Stimulated activated CD4-positive, alpha-beta T cell treated with anti-CD3 and anti-CD28 coated beads, Interleukin-15, amount 100 ng/mL, for 48 hours (primary cell): ENCODE measurements at regions not wholly inside any gene's neighbourhood (a gene's known extent, or its start where the extent isn't known, plus 50 kb on each side); places are given as distances from the start of the nearest gene placed in this dataset.
A peak's percentile ranks its signal among the peaks of the same experiment; 100 is the strongest.
"Not testable (repeated sequence)": the region's sequence is repeated elsewhere in the genome, so short reads cannot be mapped to it uniquely, and the experiment has no call there.

Experiments used
- DNase-seq, 2 donors: peaks; one replicate each; pipeline ENCODE4 v3.0.0-alpha.2; 2020; ENCODE audit warnings: low read depth in 2 of 2

- no peak for DNase-seq
These were observed 115.8 kb upstream of the SLC35F3 start for GRCh38 chr1:233788687-233789086.

GRCh38 chr1:233790121-233790520 is 114.4 kb upstream of the SLC35F3 start:
- no peak for DNase-seq

DNA sequence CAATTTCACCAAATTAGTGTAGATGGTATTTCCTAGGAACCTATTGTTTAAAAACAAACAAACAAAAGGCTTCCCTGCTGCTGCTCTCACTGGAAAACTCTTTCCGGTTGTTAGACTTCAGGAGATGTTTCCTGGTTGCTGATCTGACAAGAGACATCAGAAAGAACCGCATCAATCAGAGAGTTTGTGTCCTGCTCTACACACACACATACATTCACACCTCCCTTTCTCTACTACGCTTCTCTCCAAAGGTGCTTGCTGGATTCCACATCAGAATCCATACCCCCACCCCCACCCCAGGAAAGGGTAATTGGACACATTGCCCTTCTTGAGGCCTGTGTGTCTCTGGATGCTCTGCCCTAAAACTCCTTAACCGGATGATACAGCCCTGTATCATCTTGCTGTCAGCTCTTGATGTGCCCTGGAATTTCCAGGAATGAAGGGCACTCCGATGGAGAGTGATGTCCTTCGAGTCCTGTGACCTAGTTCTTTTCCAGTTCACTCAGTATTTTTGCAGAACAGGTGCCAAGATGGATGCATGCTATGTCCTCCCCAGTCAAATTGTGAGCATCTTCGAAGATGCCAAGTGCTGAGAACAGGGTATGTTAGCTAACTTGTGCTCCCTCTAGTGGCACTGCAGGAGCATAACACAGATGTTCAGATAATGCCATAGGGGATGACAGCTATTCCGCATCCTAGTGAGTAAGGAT is 113.7 kb upstream of the SLC35F3 start:
- DNase-seq: peak; percentile 1 to 11

DNA sequence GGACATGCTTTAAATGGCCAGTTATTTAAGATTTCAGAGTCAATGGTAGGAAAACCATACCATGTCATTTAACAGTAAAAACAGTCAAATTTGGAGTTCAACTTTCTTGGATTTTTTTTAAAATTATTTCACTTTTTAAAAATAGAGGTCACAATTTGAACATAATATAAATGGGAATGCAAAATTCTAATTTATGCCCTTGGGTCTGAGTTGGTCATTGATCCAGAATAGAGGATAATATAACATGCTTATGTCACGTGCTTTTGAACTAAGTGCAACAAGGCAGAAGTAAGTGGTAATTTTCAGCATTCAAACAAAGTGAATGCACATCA is 113.1 kb upstream of the SLC35F3 start:
- DNase-seq: no peak

- no peak for DNase-seq
These were observed 112.8 kb upstream of the SLC35F3 start for GRCh38 chr1:233791721-233792120.

DNA sequence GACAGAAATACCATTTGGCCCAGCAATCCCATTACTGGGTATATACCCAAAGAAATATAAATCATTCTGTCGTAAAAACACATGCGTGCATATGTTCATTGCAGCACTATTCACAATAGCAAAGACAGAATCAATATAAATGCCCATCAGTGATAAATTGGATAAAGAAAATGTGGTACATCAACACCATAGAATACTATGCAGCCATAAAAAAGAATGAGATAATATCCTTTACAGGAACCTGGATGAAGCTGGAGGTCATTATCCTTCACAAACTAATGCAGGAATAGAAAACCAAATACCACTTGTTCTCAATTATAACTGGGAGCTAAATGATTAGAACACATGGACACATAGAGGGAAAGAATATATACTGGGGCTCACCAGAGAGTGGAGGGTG is 109.6 kb upstream of the SLC35F3 start:
- DNase-seq: no peak

DNA sequence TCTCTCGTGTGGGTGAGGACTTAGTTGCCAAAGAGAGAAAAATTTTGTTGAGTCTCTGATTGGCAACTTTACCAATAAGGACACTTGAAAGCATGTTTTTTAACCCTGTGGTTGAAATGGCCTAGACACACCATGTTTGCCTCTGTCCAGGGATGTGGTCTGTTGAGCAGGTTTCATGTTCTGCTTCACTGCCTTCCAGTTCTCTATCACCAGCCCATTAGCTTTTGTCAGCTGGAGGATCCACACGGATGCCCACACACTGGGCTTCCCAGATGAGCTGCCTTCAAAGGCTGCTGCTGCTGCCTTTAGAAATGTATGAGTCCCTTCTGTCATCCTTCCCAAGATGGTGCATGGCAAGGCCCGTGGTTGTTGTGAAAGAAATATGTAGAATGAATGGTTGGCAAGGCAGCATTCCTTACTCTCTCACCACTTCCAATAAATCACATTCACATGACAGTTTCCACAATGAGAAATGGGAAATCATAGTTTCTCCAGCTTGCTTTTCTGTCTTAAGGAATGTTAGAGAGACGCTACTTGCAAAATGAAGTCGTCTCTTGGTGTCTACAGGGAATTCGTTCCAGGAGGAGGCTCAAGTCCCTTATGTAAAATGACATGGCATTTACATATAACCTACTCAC is 108.2 kb upstream of the SLC35F3 start:
- no peak for DNase-seq

- DNase-seq: no peak
These were observed 101.9 kb upstream of the SLC35F3 start for GRCh38 chr1:233802611-233803010.

GRCh38 chr1:233805786-233806185 is 98.7 kb upstream of the SLC35F3 start:
- DNase-seq: no peak

DNA sequence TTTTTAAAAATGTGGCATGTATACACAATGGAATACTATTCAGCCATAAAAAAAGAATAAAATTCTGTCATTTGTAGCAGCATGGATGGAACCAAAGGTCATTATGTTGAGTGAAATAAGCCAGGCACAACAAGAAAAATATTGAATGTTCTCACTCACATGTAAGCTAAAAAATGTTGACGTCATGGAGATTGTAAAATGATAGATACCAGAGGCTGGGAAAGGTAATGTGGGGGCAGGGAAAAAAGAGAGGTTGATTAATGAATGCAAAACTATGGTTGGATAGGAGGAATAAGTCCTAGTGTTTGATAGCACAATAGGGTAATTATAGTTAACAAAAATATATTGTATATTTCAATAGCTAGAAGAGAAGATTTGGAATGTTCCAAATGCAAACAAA is 89.1 kb upstream of the SLC35F3 start:
- no peak for DNase-seq

DNA sequence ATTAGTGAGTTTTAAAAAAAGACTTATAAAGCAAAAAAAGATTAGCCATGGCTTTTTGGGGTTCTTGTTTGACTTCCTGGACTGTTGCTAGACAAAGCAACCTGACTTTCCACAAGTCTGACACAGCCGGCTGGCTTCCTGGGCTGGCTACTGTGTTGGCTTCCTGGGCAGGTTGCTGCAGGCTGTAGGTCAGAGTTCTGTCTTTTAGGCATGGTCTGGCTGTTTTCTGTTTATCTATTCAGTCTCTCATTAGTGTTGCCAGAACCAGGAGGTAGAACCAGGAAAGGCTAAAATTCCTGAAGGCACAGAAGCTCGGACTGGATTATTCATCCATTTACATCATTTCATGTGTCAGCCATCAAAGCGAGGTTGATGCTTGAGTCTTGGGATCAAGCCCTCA is 88.6 kb upstream of the SLC35F3 start:
- no peak for DNase-seq

DNA sequence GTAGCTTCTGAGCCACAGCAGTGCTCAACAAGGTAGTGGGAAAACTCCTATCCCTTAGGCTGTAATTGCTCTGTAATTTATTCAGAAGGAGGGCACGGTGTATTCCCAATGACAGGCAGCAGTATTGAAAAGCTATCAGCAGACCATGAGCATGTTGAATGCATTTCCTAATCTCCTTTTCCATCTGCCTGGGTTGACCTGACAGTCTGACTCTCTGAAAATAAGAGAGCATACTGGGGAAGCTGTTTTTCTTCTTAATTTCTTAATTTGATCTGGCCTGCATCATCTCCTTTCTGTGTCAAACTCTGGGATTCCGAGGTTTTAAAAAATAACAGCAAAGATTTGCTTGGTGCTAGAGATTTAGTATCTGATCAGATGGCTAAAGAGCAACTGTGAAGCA is 88.1 kb upstream of the SLC35F3 start:
- no peak for DNase-seq

GRCh38 chr1:233819042-233819441 is 85.4 kb upstream of the SLC35F3 start:
- DNase-seq: no peak

DNA sequence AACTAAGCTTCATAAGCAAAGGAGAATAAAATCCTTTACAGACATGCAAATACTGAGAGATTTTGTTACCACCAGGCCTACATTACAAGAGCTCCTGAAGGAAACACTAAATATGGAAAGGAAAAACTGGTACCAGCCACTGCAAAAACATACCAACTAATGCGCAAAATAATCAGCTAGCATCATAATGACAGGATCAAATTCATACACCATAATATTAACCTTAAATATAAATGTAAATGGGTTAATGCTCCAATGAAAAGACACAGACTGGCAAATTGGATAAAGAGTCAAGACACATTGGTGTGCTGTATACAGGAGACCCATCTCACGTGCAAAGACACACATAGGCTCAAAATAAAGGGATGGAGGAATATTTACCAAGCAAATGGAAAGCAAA is 80.3 kb upstream of the SLC35F3 start:
- not testable (repeated sequence) for DNase-seq

DNA sequence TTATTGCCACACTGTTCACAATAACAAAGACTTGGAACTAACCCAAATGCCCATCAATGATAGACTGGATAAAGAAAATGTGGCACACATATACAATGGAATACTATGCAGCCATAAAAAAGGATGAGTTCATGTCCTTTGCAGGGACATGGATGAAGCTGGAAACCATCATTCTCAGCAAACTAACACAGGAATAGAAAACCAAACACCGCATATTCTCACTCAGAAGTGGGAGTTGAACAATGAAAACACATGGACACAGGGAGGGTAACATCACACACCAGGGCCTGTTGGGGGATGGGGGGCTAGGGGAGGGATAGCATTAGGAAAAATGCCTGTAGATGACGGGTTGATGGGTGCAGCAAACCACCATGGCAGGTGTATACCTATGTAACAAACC is 76.5 kb upstream of the SLC35F3 start:
- DNase-seq: not testable (repeated sequence)

DNA sequence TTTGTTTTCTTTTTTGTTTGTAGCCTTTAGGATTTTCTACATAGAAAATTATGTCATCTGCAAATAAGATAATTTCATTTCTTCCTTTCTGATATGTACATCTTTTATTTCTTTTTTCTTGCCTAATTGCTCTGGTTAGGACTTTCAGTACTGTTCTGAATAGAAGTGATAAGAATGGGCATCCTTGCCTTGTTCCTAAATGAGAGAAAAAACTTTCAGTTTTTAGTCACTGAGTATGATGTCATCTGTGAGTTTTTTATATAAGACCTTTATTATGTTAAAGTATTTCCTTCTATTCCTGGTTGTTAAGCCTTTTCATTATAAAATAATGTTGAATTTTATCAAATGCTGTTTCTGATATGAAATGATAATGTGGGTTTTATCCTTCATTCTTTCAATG is 76.0 kb upstream of the SLC35F3 start:
- no peak for DNase-seq

DNA sequence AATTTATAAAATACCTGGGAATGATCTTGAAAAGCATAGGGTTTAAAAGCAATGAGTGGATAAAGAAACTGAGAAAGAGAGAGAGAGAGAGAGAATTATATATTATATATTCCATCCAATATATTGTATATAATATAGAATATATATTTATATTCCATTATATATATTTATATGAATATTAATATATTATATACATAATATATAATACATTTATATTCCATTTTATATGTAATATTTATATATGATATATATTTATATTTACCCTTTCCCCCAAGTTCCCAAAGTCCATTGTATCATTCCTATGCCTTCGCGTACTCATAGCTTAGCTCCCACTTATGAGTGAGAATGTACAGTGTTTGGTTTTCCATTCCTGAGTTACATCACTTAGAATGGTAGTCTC is 69.9 kb upstream of the SLC35F3 start:
- no peak for DNase-seq

GRCh38 chr1:233838207-233838606 is 66.3 kb upstream of the SLC35F3 start:
- DNase-seq: not testable (repeated sequence)

- no peak for DNase-seq
These were observed 60.8 kb upstream of the SLC35F3 start for GRCh38 chr1:233843525-233844204.

DNA sequence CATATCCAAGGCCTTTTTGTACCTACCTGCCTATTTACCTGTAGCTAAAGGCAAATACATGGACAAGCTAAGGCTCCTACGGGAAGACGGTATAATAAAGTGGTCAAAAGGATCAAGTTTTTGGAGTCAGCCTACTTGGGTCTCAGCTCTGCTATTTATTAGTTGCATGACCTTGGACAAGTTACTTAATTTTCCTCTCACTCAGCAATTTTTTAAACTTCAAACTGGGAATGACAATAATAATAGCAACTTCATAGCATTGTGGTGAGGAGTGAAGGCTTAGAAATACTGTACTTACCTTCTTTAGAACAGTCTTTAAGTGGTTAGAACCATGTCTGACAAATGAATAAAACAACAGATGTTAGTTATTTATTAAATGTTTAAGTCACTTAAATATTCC is 60.2 kb upstream of the SLC35F3 start:
- DNase-seq: no peak

GRCh38 chr1:233844692-233845091 is 59.8 kb upstream of the SLC35F3 start:
- DNase-seq: no peak
